IMR-90 (cell line): ENCODE measurements at regions not wholly inside any gene's neighbourhood (a gene's known extent, or its start where the extent isn't known, plus 50 kb on each side); places are given as distances from the start of the nearest gene placed in this dataset.

ENCODE experiments used
- ATAC-seq: fragments of 200-7000 bp; cut with Tn5 transposase; 2 replicates; pipeline ENCODE4 v1.9.1; 2020; ENCODE audit warnings: low read depth, mild to moderate bottlenecking, moderate library complexity
- BruUV-seq: library from RNA; stranded (reverse); fragments of 400-500 nt; replicated peaks from 2 replicates; lab custom pipeline; 2021; lab: Mats Ljungman, UMichigan
- CTCF ChIA-PET: fragments of 300-600 bp; formaldehyde crosslinking; extraction: SDS; loops from one replicate; lab custom pipeline; 2021; ENCODE audit warnings: antibody characterized with exemption; lab: Yijun Ruan, JAX
- POLR2A ChIA-PET: fragments of 300-600 bp; sonication (Branson Sonifier 250); formaldehyde crosslinking; loops from one replicate; lab custom pipeline; 2022; ENCODE audit warnings: antibody characterized with exemption; ENCODE audit not compliant: unreplicated experiment; lab: Charles Lee
- DNase-seq: peaks from one replicate; pipeline ENCODE4 v3.0.0; 2013
- H2AFZ ChIP-seq: replicated peaks from 2 replicates; pipeline ENCODE3; 2013; ENCODE audit warnings: low read length, mild to moderate bottlenecking; ENCODE audit not compliant: poor library complexity
- H2AK5ac ChIP-seq: 2 replicates; pipeline ENCODE4 v1.6.1; 2013; ENCODE audit warnings: low read depth, low read length, inconsistent platforms
- H2AK9ac ChIP-seq: replicated peaks from 2 replicates; pipeline ENCODE3; 2013; ENCODE audit warnings: mild to moderate bottlenecking, low read depth, low read length, moderate library complexity; ENCODE audit not compliant: poor library complexity
- H2BK120ac ChIP-seq: 2 replicates; pipeline ENCODE4 v1.6.1; 2013; ENCODE audit warnings: low read depth, low read length, inconsistent platforms
- H2BK15ac ChIP-seq: 3 replicates; pipeline ENCODE4 v1.6.1; 2013; ENCODE audit warnings: low read depth, low read length, inconsistent platforms
- H2BK20ac ChIP-seq: 2 replicates; pipeline ENCODE4 v1.6.1; 2013; ENCODE audit warnings: low read depth, mild to moderate bottlenecking, inconsistent platforms, low read length, moderate library complexity
- H2BK5ac ChIP-seq: 2 replicates; pipeline ENCODE4 v1.6.1; 2013; ENCODE audit warnings: mild to moderate bottlenecking, low read depth, low read length, inconsistent platforms; ENCODE audit not compliant: poor library complexity, severe bottlenecking
- H3K14ac ChIP-seq: replicated peaks from 2 replicates; pipeline ENCODE4 v1.6.1; 2013; ENCODE audit warnings: low read depth, low read length, inconsistent platforms
- H3K18ac ChIP-seq: 2 replicates; pipeline ENCODE4 v1.6.1; 2013; ENCODE audit warnings: low read depth, low read length, control low read depth
- H3K23ac ChIP-seq: 2 replicates; pipeline ENCODE4 v1.6.1; 2013; ENCODE audit warnings: low read depth, low read length, inconsistent platforms
- H3K27ac ChIP-seq: 2 replicates; pipeline ENCODE4 v1.5.1; 2013; ENCODE audit warnings: mild to moderate bottlenecking, control low read depth, low read length; ENCODE audit not compliant: insufficient read depth
- H3K27me3 ChIP-seq: 2 replicates; pipeline ENCODE4 v1.6.1; 2013; ENCODE audit warnings: low read length; ENCODE audit not compliant: control insufficient read depth, insufficient read depth
- H3K36me3 ChIP-seq: 2 replicates; pipeline ENCODE4 v1.6.1; 2013; ENCODE audit warnings: low read length, mixed read lengths; ENCODE audit not compliant: control insufficient read depth, insufficient read depth
- H3K4ac ChIP-seq: 2 replicates; pipeline ENCODE4 v1.6.1; 2013; ENCODE audit warnings: low read depth, low read length, inconsistent platforms
- H3K4me1 ChIP-seq: 2 replicates; pipeline ENCODE4 v1.6.1; 2013; ENCODE audit warnings: low read length, mixed read lengths; ENCODE audit not compliant: control insufficient read depth, insufficient read depth
- H3K4me2 ChIP-seq: 2 replicates; pipeline ENCODE4 v1.6.1; 2013; ENCODE audit warnings: low read depth, mild to moderate bottlenecking, control low read depth, low read length, moderate library complexity
- H3K4me3 ChIP-seq: 2 replicates; pipeline ENCODE4 v1.5.1; 2013; ENCODE audit warnings: low read depth, mild to moderate bottlenecking, control low read depth, low read length, moderate library complexity; ENCODE audit not compliant: insufficient read depth
- H3K56ac ChIP-seq: 2 replicates; pipeline ENCODE4 v1.6.1; 2013; ENCODE audit warnings: low read length, inconsistent platforms; ENCODE audit not compliant: insufficient read depth; ENCODE audit errors: extremely low read depth
- H3K79me1 ChIP-seq, 2 experiments: 2 replicates each; pipeline ENCODE4 v1.6.1; 2013; ENCODE audit warnings: low read length in 2 of 2, inconsistent platforms in 1 of 2, low read depth in 1 of 2
- H3K9ac ChIP-seq: 2 replicates; pipeline ENCODE4 v1.6.1; 2013; ENCODE audit warnings: low read depth, low read length, control low read depth
- H3K9me1 ChIP-seq: 2 replicates; pipeline ENCODE4 v1.6.1; 2013; ENCODE audit warnings: low read length, inconsistent platforms; ENCODE audit not compliant: insufficient read depth
- H3K9me3 ChIP-seq: 2 replicates; pipeline ENCODE4 v1.6.1; 2013; ENCODE audit warnings: low read length; ENCODE audit not compliant: control insufficient read depth, insufficient read depth
- H4K20me1 ChIP-seq: 2 replicates; pipeline ENCODE4 v1.6.1; 2013; ENCODE audit warnings: low read length, inconsistent platforms; ENCODE audit not compliant: insufficient read depth
- H4K5ac ChIP-seq: 2 replicates; pipeline ENCODE4 v1.6.1; 2013; ENCODE audit warnings: mild to moderate bottlenecking, low read depth, low read length, control low read depth
- H4K8ac ChIP-seq, 2 experiments: 2 replicates each; pipeline ENCODE4 v1.6.1; 2013; ENCODE audit warnings: low read depth in 2 of 2, low read length in 2 of 2, control low read depth in 1 of 2, inconsistent platforms in 1 of 2
- H4K91ac ChIP-seq: 2 replicates; pipeline ENCODE4 v1.6.1; 2013; ENCODE audit warnings: low read depth, low read length, inconsistent platforms; ENCODE audit not compliant: insufficient read depth
- CTCF ChIP-seq: conservative IDR thresholded peaks from 2 replicates; pipeline ENCODE4 v1.5.1; 2012; ENCODE audit warnings: mild to moderate bottlenecking, low read depth, low read length, improper control_type of control experiment
- MAZ ChIP-seq: IDR thresholded peaks from 2 replicates; pipeline ENCODE4 v1.6.1; 2012; ENCODE audit warnings: low read depth, mild to moderate bottlenecking, low read length, improper control_type of control experiment, moderate library complexity, borderline replicate concordance
- RCOR1 ChIP-seq: IDR thresholded peaks from 2 replicates; pipeline ENCODE4 v1.6.1; 2012; ENCODE audit warnings: mild to moderate bottlenecking, low read length, improper control_type of control experiment; ENCODE audit not compliant: insufficient replicate concordance
- SMC3 ChIP-seq: fragments of 150-350 bp; IDR thresholded peaks from 2 replicates; pipeline ENCODE4 v1.6.1; 2016; ENCODE audit warnings: low read depth, mild to moderate bottlenecking, antibody characterized with exemption, low read length, moderate library complexity
- WGBS, 2 experiments: methylation state at CpG; one replicate each; pipeline versions ENCODE4 v1.1.5 to v1.1.7; 2013; ENCODE audit warnings: missing lambda C conversion rate in 2 of 2; ENCODE audit not compliant: insufficient read length in 1 of 2; ENCODE audit errors: extremely low coverage in 2 of 2; 5-methylcytosine and 5-hydroxymethylcytosine counted together
- dilution Hi-C: fragments of 300-500 bp; cut with HindIII; formaldehyde crosslinking; loops from one replicate; pipeline ENCODE4 v1.14.3; 2018; ENCODE audit warnings: low sequenced_read_pairs; ENCODE audit not compliant: unreplicated experiment
- in situ Hi-C: fragments of 300-500 bp; cut with MboI; formaldehyde crosslinking; loops from 3 replicates; pipeline ENCODE4 v1.14.3; 2019; ENCODE audit warnings: low sequenced_read_pairs, inconsistent platforms, mixed read lengths
- intact Hi-C: fragments of 100-400 bp; cut with micrococcal nuclease; formaldehyde crosslinking; loops from 2 replicates; pipeline ENCODE4 v1.10.0; 2022

GRCh38 chr13:58495668-58496067 is 864.1 kb downstream of the PCDH17 start:
- no peak overlapping the region for H2BK20ac ChIP-seq
- ChIA-PET CTCF (no interaction called here), POLR2A (no interaction called here)
- H4K5ac ChIP-seq, result no peak overlapping the region
- dilution Hi-C loops, result no loop called here
- H3K36me3 ChIP-seq, result no peaks in the 10 kb centered on the region
- no peak overlapping the region for H3K18ac ChIP-seq
- WGBS, 2 experiments, result no CpG with 5 or more reads among the region's 2 CpGs
- H3K4me2 ChIP-seq, result no peak overlapping the region
- TF ChIP-seq CTCF (no peak), MAZ (no peak), RCOR1 (no peak), SMC3 (no peak)
- H2AK9ac ChIP-seq, result no peak overlapping the region
- H4K8ac ChIP-seq, result no peak overlapping the region
- BruUV-seq, result no TSS peak
- H3K27me3 ChIP-seq, result no peaks in the 10 kb centered on the region
- no peak overlapping the region for H3K9ac ChIP-seq
- no peaks in the 10 kb centered on the region for H3K79me1 ChIP-seq
- H3K9me1 ChIP-seq, result no peaks in the 10 kb centered on the region
- no peak overlapping the region for H3K4ac ChIP-seq
- in situ Hi-C loops, result no loop called here
- H3K9me3 ChIP-seq, result no peaks in the 10 kb centered on the region
- H4K20me1 ChIP-seq, result no peaks in the 10 kb centered on the region
- intact Hi-C loops, result no loop called here
- no peak overlapping the region for H3K4me3 ChIP-seq
- H3K27ac ChIP-seq, result no peak overlapping the region
- no peak overlapping the region for H2BK15ac ChIP-seq
- H3K14ac ChIP-seq, result no peak overlapping the region
- no peaks in the 10 kb centered on the region for H3K4me1 ChIP-seq
- no peak overlapping the region for H2AFZ ChIP-seq
- H3K56ac ChIP-seq, result no peak overlapping the region
- no peak overlapping the region for H2BK120ac ChIP-seq
- H2AK5ac ChIP-seq, result no peak overlapping the region
- no peak overlapping the region for H4K91ac ChIP-seq
- DNase-seq, result no peak
- H3K23ac ChIP-seq, result no peak overlapping the region
- H2BK5ac ChIP-seq, result no peak overlapping the region
- ATAC-seq, result no peak
